NT2/D1 (cell line): ENCODE measurements at regions not wholly inside any gene's neighbourhood (a gene's known extent, or its start where the extent isn't known, plus 50 kb on each side); places are given as distances from the start of the nearest gene placed in this dataset.

Experiments used
- SUZ12 ChIP-seq: IDR thresholded peaks from 2 replicates; pipeline ENCODE4 v1.6.1; 2011; ENCODE audit not compliant: insufficient read length, insufficient read depth; ENCODE audit errors: extremely low read depth
- YY1 ChIP-seq: IDR thresholded peaks from 2 replicates; pipeline ENCODE4 v1.6.1; 2011; ENCODE audit not compliant: insufficient read length, insufficient read depth

DNA sequence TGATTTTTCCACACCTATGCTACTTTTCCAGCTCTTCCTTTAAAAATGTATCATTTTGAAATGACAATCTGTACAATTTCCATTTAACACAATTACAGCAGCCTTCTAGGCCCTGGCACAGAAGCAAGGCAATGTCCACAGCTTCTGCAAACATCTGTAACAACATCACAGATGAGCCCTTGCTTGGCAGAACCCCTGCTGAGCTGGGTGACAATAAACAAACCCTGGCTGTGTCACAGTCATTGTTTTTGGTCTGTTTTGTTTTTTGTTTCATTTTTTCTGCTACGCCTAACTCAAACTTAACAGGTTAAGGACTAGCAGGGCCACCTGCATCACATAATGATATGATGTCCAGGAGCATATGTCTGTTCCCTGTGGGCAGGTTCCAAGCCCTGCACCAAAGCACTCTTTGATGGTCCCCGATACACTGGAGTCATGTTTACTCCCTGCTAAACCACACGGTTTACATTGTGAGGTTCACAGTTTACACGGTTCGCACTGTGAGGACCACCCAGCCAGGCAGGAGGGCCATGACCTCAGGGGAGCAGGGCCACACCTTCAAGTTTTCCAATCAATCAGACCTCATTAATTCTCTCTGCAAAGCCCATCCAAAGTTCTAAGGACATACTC, 186.8 kb upstream of the CHRNA7 start:
- TF ChIP-seq YY1 (no peak), SUZ12 (no peak)
